Amniotic epithelial cell (primary cell): ENCODE measurements at regions not wholly inside any gene's neighbourhood (a gene's known extent, or its start where the extent isn't known, plus 50 kb on each side); places are given as distances from the start of the nearest gene placed in this dataset.

Source experiments
- DNase-seq: peaks from one replicate; pipeline ENCODE4 v3.0.0-alpha.2; 2010; ENCODE audit warnings: low read depth

- DNase-seq, result no peak
These were observed 261.6 kb downstream of the SLITRK6 start for GRCh38 chr13:85537601-85538000.

- DNase-seq, result no peak
These were observed 262.5 kb downstream of the SLITRK6 start for GRCh38 chr13:85536706-85537105.

GRCh38 chr13:85535316-85536084 lies 263.7 kb downstream of the SLITRK6 start:
- DNase-seq, result no peak

GRCh38 chr13:85533911-85534310 lies 265.3 kb downstream of the SLITRK6 start:
- no peak for DNase-seq

GRCh38 chr13:85529218-85529594 lies 270.0 kb downstream of the SLITRK6 start:
- DNase-seq, result no peak

GRCh38 chr13:85528491-85529217 lies 270.6 kb downstream of the SLITRK6 start:
- DNase-seq, result peak; percentile 14

GRCh38 chr13:85527316-85527715 lies 271.9 kb downstream of the SLITRK6 start:
- no peak for DNase-seq

- DNase-seq, result no peak
These were observed 273.8 kb downstream of the SLITRK6 start for GRCh38 chr13:85525411-85525810.

GRCh38 chr13:85521657-85522056 lies 277.6 kb downstream of the SLITRK6 start:
- DNase-seq, result no peak

- peak; percentile 6 for DNase-seq
These were observed 278.8 kb downstream of the SLITRK6 start for GRCh38 chr13:85520445-85520844.

- DNase-seq, result no peak
These were observed 279.9 kb downstream of the SLITRK6 start for GRCh38 chr13:85519363-85519762.

- DNase-seq, result peak; percentile 6
These were observed 286.8 kb downstream of the SLITRK6 start for GRCh38 chr13:85512421-85512820.

GRCh38 chr13:85509512-85509911 lies 289.7 kb downstream of the SLITRK6 start:
- DNase-seq, result no peak

GRCh38 chr13:85508683-85509329 lies 290.4 kb downstream of the SLITRK6 start:
- no peak for DNase-seq

GRCh38 chr13:85503797-85504196 lies 295.4 kb downstream of the SLITRK6 start:
- peak; percentile 5 for DNase-seq

GRCh38 chr13:85501616-85502015 lies 297.6 kb downstream of the SLITRK6 start:
- DNase-seq, result no peak

GRCh38 chr13:85500696-85501256 lies 298.4 kb downstream of the SLITRK6 start:
- no peak for DNase-seq

- no peak for DNase-seq
These were observed 300.4 kb downstream of the SLITRK6 start for GRCh38 chr13:85498774-85499173.

GRCh38 chr13:85497652-85498051 lies 301.6 kb downstream of the SLITRK6 start:
- DNase-seq, result peak; percentile 75

GRCh38 chr13:85492283-85492682 lies 306.9 kb downstream of the SLITRK6 start:
- DNase-seq, result no peak

GRCh38 chr13:85486663-85487062 lies 312.6 kb downstream of the SLITRK6 start:
- DNase-seq, result no peak

- no peak for DNase-seq
These were observed 326.1 kb downstream of the SLITRK6 start for GRCh38 chr13:85473144-85473543.

GRCh38 chr13:85469320-85469719 lies 329.9 kb downstream of the SLITRK6 start:
- DNase-seq, result no peak
